Activated T-cell treated with anti-CD3 and anti-CD28 coated beads, Interleukin-2, amount 50 U/mL, for 48 hours (primary cell): ENCODE measurements at regions not wholly inside any gene's neighbourhood (a gene's known extent, or its start where the extent isn't known, plus 50 kb on each side); places are given as distances from the start of the nearest gene placed in this dataset.

Experiments
- DNase-seq, 2 experiments: peaks; one replicate each; pipeline ENCODE4 v3.0.0-alpha.2; 2020

- no peak for DNase-seq
These were observed 267.5 kb upstream of the SP4 start for GRCh38 chr7:21160401-21160800.

- no peak for DNase-seq
These were observed 259.9 kb upstream of the SP4 start for GRCh38 chr7:21167942-21168341.

- DNase-seq, result no peak
These were observed 258.0 kb upstream of the SP4 start for GRCh38 chr7:21169667-21170580.

GRCh38 chr7:21172800-21173199, 255.1 kb upstream of the SP4 start:
- no peak for DNase-seq

GRCh38 chr7:21173436-21173835, 254.4 kb upstream of the SP4 start:
- DNase-seq, result no peak

GRCh38 chr7:21175714-21176113, 252.2 kb upstream of the SP4 start:
- DNase-seq, result no peak

- no peak for DNase-seq
These were observed 242.8 kb upstream of the SP4 start for GRCh38 chr7:21184942-21185652.

- DNase-seq, result no peak
These were observed 242.1 kb upstream of the SP4 start for GRCh38 chr7:21185653-21186265.

- DNase-seq, result no peak
These were observed 236.4 kb upstream of the SP4 start for GRCh38 chr7:21191321-21192073.

GRCh38 chr7:21192657-21193056, 235.2 kb upstream of the SP4 start:
- no peak for DNase-seq

- no peak for DNase-seq
These were observed 234.0 kb upstream of the SP4 start for GRCh38 chr7:21193895-21194294.

- no peak for DNase-seq
These were observed 232.9 kb upstream of the SP4 start for GRCh38 chr7:21194936-21195335.

- DNase-seq, result no peak
These were observed 229.0 kb upstream of the SP4 start for GRCh38 chr7:21198921-21199320.

GRCh38 chr7:21200503-21200902, 227.4 kb upstream of the SP4 start:
- no peak for DNase-seq

- DNase-seq, result no peak
These were observed 213.2 kb upstream of the SP4 start for GRCh38 chr7:21214657-21215056.

GRCh38 chr7:21215307-21215706, 212.6 kb upstream of the SP4 start:
- DNase-seq, result no peak

- no peak for DNase-seq
These were observed 210.5 kb upstream of the SP4 start for GRCh38 chr7:21217365-21217764.

GRCh38 chr7:21218155-21218554, 209.7 kb upstream of the SP4 start:
- DNase-seq, result no peak

GRCh38 chr7:21221130-21221529, 206.8 kb upstream of the SP4 start:
- DNase-seq, result no peak

GRCh38 chr7:21238400-21239116, 189.3 kb upstream of the SP4 start:
- no peak for DNase-seq

GRCh38 chr7:21243265-21243664, 184.6 kb upstream of the SP4 start:
- no peak for DNase-seq

- DNase-seq, result no peak
These were observed 176.6 kb upstream of the SP4 start for GRCh38 chr7:21251151-21251800.
